ENCODE measurements at regions not wholly inside any gene's neighbourhood (a gene's known extent, or its start where the extent isn't known, plus 50 kb on each side); places are given as distances from the start of the nearest gene placed in this dataset.
"Not testable (repeated sequence)": the region's sequence is repeated elsewhere in the genome, so short reads cannot be mapped to it uniquely, and the experiment has no call there.

GRCh38 chr6:134821928-134822864, 127.7 kb downstream of the ALDH8A1 start:
- no peak for DNase-seq

DNA sequence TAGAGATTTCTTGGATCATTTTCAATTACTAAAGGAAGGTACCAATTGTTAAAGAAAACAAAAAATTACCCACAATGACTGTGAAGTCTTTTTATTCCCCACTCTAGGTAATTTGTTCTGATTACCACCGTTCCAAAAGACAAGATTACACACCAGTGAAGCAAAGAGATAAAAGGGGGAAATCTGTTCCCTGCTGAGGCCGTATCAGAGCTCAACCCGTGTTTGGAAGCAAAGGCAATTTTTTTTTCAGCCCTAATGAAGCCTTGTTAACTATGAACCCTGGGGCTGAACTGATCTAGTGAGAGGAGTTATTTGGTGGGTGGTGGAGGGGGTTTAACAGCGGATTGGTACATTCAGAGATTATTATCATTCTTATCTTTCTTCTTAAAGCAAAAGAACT, 128.5 kb downstream of the ALDH8A1 start:
- no peak for DNase-seq

DNA sequence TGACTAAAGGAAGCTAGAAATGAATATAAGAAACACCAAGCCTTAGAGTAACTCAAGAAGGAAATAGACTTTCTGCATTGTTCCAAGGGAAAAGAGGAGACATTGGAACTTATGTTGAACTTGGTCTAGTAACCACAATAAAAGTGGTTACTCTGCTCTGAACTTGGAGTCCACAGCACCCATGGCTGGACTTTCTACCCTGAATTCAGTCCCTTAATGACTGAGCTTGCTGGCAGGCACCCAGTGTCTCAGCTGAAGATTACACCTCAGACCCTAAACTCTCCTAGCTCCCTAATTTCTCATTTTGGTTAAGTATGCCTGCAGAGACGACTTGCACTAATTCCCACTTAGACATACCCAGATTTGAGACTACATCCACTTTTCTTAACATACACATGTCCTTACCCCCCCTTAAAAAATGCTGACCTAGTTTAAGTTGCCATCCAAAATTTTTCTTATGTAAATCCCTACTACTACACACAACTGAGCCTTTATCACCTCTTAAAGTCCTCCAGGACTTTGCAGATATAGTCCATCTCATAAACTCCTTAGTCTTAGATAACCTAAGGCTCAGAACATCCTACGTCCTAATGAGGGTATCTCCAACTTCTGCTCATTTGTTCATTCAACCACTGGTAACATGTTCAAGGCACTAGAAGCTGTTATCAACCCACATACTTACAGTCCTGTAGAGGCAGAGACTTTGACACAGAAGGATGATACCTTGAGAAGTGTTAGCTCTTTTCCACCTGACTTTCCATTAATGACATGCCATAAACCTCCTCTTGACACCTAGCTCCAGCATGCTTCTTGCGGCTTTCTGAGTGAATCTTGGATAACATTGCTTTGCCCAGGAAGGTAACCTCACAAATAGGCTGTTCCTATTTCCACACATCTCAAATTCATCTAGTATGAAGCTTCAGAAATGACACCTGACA, 129.8 kb downstream of the ALDH8A1 start:
- no peak for DNase-seq

DNA sequence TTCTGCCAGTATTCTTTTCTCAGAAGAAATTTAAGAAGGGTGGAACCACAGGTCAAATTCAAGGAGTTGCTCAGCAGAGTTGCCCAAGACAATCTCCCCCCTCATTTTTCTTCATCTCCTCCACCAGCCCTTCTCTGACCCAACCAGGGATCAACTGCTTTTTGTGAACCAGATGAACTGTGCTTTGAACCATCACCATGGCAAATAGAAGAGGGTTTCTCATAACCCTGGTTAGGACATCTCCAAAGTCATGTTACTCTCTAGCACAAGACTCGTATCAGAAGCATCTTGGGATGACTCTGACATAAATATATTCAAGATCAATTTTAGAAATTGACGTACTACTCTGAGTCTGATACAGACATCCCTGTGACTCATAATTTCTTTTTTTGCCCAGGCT, 130.7 kb downstream of the ALDH8A1 start:
- DNase-seq, result no peak

GRCh38 chr6:134817448-134817847, 132.5 kb downstream of the ALDH8A1 start:
- no peak for DNase-seq

DNA sequence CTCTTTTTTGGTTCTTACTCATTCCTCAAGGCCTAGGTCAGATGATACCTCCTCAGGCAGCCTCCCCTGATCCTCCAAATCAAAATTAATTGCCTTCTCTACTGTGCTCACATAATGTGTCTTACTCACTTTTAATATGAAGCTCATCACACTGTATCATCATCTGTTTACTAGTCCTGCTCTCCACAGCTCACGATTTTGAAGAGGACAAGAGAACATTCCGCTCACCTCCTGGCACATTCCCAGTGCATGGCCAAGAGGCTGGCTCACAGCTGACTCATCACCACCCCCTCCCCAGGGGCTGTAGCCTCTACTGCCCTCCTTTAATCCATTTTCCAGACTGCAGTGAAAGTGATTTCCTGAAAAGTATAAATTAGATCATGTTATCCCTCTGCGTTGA, 133.1 kb downstream of the ALDH8A1 start:
- DNase-seq, result no peak

- DNase-seq, result no peak
Measured at GRCh38 chr6:134816300-134816699, 133.6 kb downstream of the ALDH8A1 start.

- DNase-seq, result no peak
Measured at GRCh38 chr6:134814076-134814695, 135.7 kb downstream of the ALDH8A1 start.

DNA sequence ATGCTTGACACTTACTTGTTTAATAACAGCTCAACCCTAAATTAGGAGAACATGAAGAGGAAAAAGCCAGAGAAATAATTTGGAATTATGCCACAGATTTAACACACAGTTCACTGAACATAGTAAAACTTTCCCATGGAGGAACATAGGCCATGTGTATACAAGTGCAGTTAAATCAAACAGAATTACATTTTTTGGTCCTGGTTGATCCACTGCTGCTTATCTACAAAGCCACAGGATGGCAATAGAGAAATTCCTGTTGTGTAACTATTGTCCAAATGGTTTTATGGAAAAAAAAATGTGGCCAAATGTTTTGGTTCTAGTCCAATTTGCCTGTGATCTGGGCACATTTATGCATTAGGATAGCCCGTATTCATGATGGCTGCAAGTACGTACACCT, 136.8 kb downstream of the ALDH8A1 start:
- no peak for DNase-seq

- no peak for DNase-seq
Measured at GRCh38 chr6:134810402-134810801, 139.5 kb downstream of the ALDH8A1 start.

- no peak for DNase-seq
Measured at GRCh38 chr6:134809130-134809529, 140.8 kb downstream of the ALDH8A1 start.

DNA sequence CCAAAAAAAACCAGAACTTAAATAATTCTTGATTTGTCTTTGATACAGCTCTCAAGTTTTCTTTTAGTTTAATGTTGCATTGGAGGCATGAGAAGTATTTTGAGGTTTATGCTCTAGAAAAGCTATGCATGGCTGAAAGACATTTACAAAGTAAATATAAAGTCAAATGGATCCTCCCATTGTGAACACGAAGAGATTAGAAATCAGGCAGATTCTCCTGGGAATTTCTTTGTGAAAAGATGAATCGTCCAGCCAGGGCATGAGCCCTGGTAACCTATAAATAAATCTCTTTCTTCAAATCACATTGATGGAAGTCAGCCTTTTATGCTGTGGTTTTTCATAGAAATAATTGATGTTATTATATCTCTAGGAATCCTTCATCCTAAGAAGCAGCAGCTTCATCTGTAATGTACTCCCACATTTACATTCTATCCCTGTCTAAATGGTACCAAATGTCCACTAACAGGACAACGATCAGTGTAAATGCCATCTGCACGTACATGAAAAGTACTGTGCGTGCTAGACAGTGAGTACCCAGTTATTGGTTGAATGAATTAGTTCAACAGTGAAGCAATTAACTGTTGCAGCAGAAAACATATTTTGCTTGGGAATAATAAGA, 143.6 kb downstream of the ALDH8A1 start:
- no peak for DNase-seq

DNA sequence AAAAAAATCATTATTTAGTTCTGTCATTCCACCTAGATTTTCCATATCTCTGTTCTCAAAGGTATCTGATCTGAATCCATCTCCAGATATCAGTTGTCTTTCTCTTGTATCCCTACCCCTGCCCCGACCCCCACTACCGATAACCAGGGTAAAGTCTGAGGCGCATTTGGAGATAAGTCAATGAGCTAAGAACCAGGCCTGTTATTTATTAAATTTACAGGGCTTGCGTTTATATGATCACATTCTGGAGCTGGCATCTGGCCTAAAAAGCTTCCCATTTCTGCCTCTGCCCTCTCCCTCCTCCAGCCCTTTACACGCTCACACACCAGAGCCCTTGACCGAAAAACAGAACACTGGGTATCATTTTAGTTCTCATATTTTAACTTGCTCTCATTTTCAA, 144.7 kb downstream of the ALDH8A1 start:
- no peak for DNase-seq

GRCh38 chr6:134804311-134804710, 145.6 kb downstream of the ALDH8A1 start:
- DNase-seq, result not testable (repeated sequence)

GRCh38 chr6:134802426-134803058, 147.4 kb downstream of the ALDH8A1 start:
- no peak for DNase-seq

DNA sequence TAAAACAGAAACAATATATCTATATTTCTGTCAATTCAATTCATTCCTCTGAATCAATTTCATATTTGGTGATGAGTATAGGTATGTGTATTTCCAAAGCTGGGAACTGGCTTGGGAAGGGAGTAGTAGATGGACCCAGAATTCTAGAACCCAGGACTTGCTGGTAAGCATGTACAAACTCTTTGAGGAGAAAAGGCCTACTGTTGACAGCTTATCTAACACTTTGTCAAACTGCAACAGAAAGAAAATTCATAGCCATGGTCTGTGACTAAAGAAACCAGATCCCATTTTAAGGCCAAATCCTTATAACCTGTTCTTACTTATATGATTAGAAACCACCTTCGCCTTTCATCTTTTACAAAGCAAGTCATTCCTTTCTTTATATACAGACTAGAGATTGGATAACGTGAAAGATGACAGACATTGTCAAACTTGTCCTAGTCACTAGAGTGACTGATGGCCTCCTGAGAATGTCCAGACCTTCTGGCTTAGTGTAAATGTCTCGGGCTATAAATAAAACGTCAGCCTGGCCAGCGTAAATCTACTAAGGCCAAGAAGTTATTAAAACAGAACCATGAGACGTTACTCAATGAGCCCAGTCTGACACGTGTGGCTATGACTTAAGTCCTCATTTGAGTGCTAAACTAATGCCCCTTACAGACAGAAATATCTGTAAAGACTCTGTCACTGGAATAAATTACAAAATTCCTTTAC, 152.3 kb downstream of the ALDH8A1 start:
- DNase-seq, result no peak

GRCh38 chr6:134795691-134796090, 154.2 kb downstream of the ALDH8A1 start:
- no peak for DNase-seq

DNA sequence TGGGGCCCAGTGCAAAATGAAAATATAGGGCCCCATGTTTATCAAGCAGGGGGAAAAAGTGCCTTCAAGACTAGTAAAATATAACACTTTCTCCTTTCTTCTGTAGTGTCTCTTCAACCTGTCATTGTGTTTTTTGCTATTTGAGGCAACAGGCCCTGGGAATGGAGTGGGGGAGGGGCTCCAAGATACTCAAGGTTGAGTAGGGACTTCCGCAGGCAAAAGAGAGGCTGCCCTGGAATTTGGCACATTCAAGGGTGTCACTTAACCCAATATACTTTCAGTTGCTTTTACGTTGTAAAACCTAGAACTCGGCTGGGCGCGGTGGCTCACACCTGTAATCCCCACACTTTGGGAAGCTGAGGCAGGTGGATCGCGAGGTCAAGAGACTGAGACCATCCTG, 154.9 kb downstream of the ALDH8A1 start:
- no peak for DNase-seq

DNA sequence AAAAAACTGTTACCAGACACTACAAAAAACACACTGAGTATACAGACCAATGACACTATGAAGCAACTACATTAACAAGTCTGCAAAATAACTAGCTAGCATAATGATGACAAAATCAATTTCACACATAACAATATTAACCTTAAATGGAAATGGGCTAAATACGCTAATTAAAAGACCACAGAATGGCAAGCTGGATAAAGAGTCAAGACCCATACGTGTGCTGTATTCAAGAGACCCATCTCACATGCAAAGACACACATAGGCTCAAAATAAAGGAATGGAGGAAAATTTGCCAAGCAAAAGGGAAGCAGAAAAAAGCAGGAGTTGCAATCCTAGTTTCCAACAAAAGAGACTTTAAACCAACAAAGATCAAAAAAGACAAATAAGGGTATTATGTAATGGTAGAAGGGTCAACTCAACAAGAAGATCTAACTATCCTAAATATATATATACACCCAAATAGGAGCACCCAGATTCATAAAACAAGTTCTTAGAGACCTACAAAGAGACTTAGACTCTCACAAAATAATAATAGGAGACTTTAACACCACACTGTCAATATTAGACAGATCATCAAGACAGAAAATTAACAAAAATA, 158.6 kb downstream of the ALDH8A1 start:
- DNase-seq, result not testable (repeated sequence)

DNA sequence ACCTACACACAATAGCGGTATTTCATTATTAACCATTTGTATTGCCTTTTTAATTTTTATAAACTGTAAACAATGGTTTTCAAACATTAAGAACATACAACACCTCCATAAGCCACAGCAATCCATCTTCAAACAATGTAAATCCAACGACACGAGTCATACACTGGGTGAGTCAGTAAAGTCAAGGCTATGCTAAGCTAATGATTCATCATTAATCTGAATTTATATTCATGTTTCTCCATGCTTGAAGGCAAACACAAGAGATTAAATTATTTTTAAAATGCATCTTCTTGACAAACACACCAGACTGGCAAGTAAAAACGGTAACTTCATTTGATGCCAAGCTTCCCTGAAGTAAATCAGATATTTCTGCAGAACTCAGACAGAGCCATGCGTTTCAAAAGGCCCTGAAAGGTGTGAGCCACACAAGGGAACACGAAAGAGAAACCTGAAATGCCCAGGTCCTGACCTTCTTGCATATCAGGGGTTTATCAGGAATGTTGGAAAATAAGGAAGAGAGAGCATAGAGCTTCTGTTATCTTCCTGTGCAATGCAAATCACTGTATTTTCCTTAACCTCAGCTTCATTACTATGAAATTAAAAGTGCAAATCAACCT, 162.5 kb downstream of the ALDH8A1 start:
- DNase-seq, result no peak

DNA sequence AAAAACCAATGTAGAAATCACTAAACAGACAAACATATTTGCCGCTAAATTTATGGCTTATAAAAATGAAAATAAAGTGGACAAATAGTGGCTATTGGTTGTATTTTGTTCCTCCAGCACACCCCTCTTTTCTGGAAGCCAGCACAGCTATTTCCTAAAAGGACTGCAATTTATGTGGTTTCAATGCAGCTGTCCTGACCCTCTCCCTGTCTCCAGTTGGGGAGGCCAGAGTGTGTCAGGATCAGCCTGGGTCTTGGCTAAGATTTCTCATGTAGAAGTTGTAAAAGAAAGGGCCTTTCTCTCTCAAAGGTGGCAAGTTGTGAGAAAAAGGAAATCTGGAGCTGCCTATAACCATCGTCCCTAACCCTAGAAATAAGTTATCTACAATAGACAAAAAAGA, 165.6 kb downstream of the ALDH8A1 start:
- no peak for DNase-seq

All from Kasumi-1 (cell line).